ENCODE measurements at regions not wholly inside any gene's neighbourhood (a gene's known extent, or its start where the extent isn't known, plus 50 kb on each side); places are given as distances from the start of the nearest gene placed in this dataset.
A peak's percentile ranks its signal among the peaks of the same experiment; 100 is the strongest.

GRCh38 chr11:109597336-109597735, 175.3 kb downstream of the C11orf87 start:
- Histone ChIP-seq H3K27me3 (ENCODE audit: low read depth) (no peaks in the 10 kb centered on the region), H3K4me3 (no peak overlapping the region), H3K4me1 (no peaks in the 10 kb centered on the region), H3K9me3 (no peaks in the 10 kb centered on the region), H3K36me3 (replicated peaks) (no peaks in the 10 kb centered on the region)
- no peak for DNase-seq (ENCODE audit: low spot score in 2 of 2)
- in situ Hi-C loops (cut with MboI; ENCODE audit: low sequenced_read_pairs) = no loop called here

- Histone ChIP-seq H3K36me3 (replicated peaks) (no peaks in the 10 kb centered on the region), H3K27me3 (ENCODE audit: low read depth) (no peaks in the 10 kb centered on the region), H3K9me3 (no peaks in the 10 kb centered on the region), H3K4me3 (no peak overlapping the region), H3K4me1 (no peaks in the 10 kb centered on the region)
- in situ Hi-C loops (cut with MboI; ENCODE audit: low sequenced_read_pairs) = no loop called here
- no peak for DNase-seq (ENCODE audit: low spot score in 2 of 2)
These were observed 182.8 kb downstream of the C11orf87 start for GRCh38 chr11:109604481-109605400.

GRCh38 chr11:109606256-109606655, 184.3 kb downstream of the C11orf87 start:
- Histone ChIP-seq H3K27me3 (ENCODE audit: low read depth) (no peaks in the 10 kb centered on the region), H3K4me3 (no peak overlapping the region), H3K36me3 (replicated peaks) (no peaks in the 10 kb centered on the region), H3K9me3 (no peaks in the 10 kb centered on the region), H3K4me1 (no peaks in the 10 kb centered on the region)
- in situ Hi-C loops (cut with MboI; ENCODE audit: low sequenced_read_pairs) = no loop called here
- no peak for DNase-seq (ENCODE audit: low spot score in 2 of 2)

GRCh38 chr11:109609454-109610185, 187.6 kb downstream of the C11orf87 start:
- Histone ChIP-seq H3K9me3 (no peaks in the 10 kb centered on the region), H3K4me1 (no peaks in the 10 kb centered on the region), H3K36me3 (replicated peaks) (no peaks in the 10 kb centered on the region), H3K4me3 (no peak overlapping the region), H3K27me3 (ENCODE audit: low read depth) (no peaks in the 10 kb centered on the region)
- DNase-seq (ENCODE audit: low spot score in 2 of 2) = no peak
- in situ Hi-C loops (cut with MboI; ENCODE audit: low sequenced_read_pairs) = no loop called here

GRCh38 chr11:109612496-109612895, 190.5 kb downstream of the C11orf87 start:
- H3K36me3 ChIP-seq (replicated peaks) = no peaks in the 10 kb centered on the region
- in situ Hi-C loops (cut with MboI; ENCODE audit: low sequenced_read_pairs) = no loop called here
- no peak for DNase-seq (ENCODE audit: low spot score in 2 of 2)
- no peaks in the 10 kb centered on the region for H3K27me3 ChIP-seq (ENCODE audit: low read depth)
- H3K4me1 ChIP-seq = no peaks in the 10 kb centered on the region
- no peaks in the 10 kb centered on the region for H3K9me3 ChIP-seq
- no peak overlapping the region for H3K4me3 ChIP-seq

GRCh38 chr11:109619498-109619897, 197.5 kb downstream of the C11orf87 start:
- no peaks in the 10 kb centered on the region for H3K36me3 ChIP-seq (replicated peaks)
- DNase-seq (ENCODE audit: low spot score in 2 of 2) = no peak
- H3K27me3 ChIP-seq (ENCODE audit: low read depth) = no peaks in the 10 kb centered on the region; the same call in 1 of the 2 replicates
- in situ Hi-C loops (cut with MboI; ENCODE audit: low sequenced_read_pairs) = no loop called here
- H3K4me3 ChIP-seq = no peak overlapping the region
- no peaks in the 10 kb centered on the region for H3K9me3 ChIP-seq
- no peaks in the 10 kb centered on the region for H3K4me1 ChIP-seq

- Histone ChIP-seq H3K4me3 (no peak overlapping the region), H3K9me3 (no peaks in the 10 kb centered on the region), H3K27me3 (ENCODE audit: low read depth) (no peaks in the 10 kb centered on the region), H3K4me1 (no peaks in the 10 kb centered on the region), H3K36me3 (replicated peaks) (no peaks in the 10 kb centered on the region)
- in situ Hi-C loops (cut with MboI; ENCODE audit: low sequenced_read_pairs) = no loop called here
- no peak for DNase-seq (ENCODE audit: low spot score in 2 of 2)
These were observed 207.7 kb downstream of the C11orf87 start for GRCh38 chr11:109629734-109630133.

- peak in 1 of 2 experiments; percentile 33 for DNase-seq (ENCODE audit: low spot score in 2 of 2)
- Histone ChIP-seq H3K9me3 (no peaks in the 10 kb centered on the region), H3K27me3 (ENCODE audit: low read depth) (no peaks in the 10 kb centered on the region), H3K4me1 (no peaks in the 10 kb centered on the region), H3K36me3 (replicated peaks) (no peaks in the 10 kb centered on the region), H3K4me3 (no peak overlapping the region)
- in situ Hi-C loops (cut with MboI; ENCODE audit: low sequenced_read_pairs) = no loop called here
These were observed 219.6 kb downstream of the C11orf87 start for GRCh38 chr11:109641549-109641948.

- Histone ChIP-seq H3K27me3 (ENCODE audit: low read depth) (no peaks in the 10 kb centered on the region), H3K9me3 (no peaks in the 10 kb centered on the region)
- DNase-seq (ENCODE audit: low spot score in 2 of 2) = no peak
These were observed 222.2 kb downstream of the C11orf87 start for GRCh38 chr11:109644152-109644551.

GRCh38 chr11:109648804-109649203, 226.8 kb downstream of the C11orf87 start:
- no peaks in the 10 kb centered on the region for H3K27me3 ChIP-seq (ENCODE audit: low read depth)
- H3K4me1 ChIP-seq = no peaks in the 10 kb centered on the region
- no peak for DNase-seq (ENCODE audit: low spot score in 2 of 2)
- no peak overlapping the region for H3K4me3 ChIP-seq
- no peaks in the 10 kb centered on the region for H3K36me3 ChIP-seq (replicated peaks)
- no peaks in the 10 kb centered on the region for H3K9me3 ChIP-seq
- in situ Hi-C loops (cut with MboI; ENCODE audit: low sequenced_read_pairs) = no loop called here

More at GRCh38 chr11:109644152-109644551, 222.2 kb downstream of the C11orf87 start:
- H3K4me1 ChIP-seq = no peaks in the 10 kb centered on the region
- H3K4me3 ChIP-seq = no peak overlapping the region
- in situ Hi-C loops (cut with MboI; ENCODE audit: low sequenced_read_pairs) = no loop called here
- H3K36me3 ChIP-seq (replicated peaks) = no peaks in the 10 kb centered on the region

- no peaks in the 10 kb centered on the region for H3K27me3 ChIP-seq (ENCODE audit: low read depth)
- in situ Hi-C loops (cut with MboI; ENCODE audit: low sequenced_read_pairs) = no loop called here
- no peak overlapping the region for H3K4me3 ChIP-seq
- H3K9me3 ChIP-seq = no peaks in the 10 kb centered on the region
- H3K4me1 ChIP-seq = no peaks in the 10 kb centered on the region
- H3K36me3 ChIP-seq (replicated peaks) = no peaks in the 10 kb centered on the region
- DNase-seq (ENCODE audit: low spot score in 2 of 2) = no peak
These were observed 232.1 kb downstream of the C11orf87 start for GRCh38 chr11:109654091-109654490.

- H3K27me3 ChIP-seq (ENCODE audit: low read depth) = peaks cover 8% of the 10 kb centered on the region; the same call in 1 of the 2 replicates
- no peak overlapping the region for H3K4me3 ChIP-seq
These were observed 236.2 kb downstream of the C11orf87 start for GRCh38 chr11:109658190-109658589.

GRCh38 chr11:109667719-109668118, 245.7 kb downstream of the C11orf87 start:
- H3K36me3 ChIP-seq (replicated peaks) = no peaks in the 10 kb centered on the region
- H3K9me3 ChIP-seq = no peaks in the 10 kb centered on the region
- DNase-seq (ENCODE audit: low spot score in 2 of 2) = no peak
- no peak overlapping the region for H3K4me3 ChIP-seq
- in situ Hi-C loops (cut with MboI; ENCODE audit: low sequenced_read_pairs) = no loop called here
- no peaks in the 10 kb centered on the region; the same call in 1 of the 2 replicates for H3K27me3 ChIP-seq (ENCODE audit: low read depth)
- H3K4me1 ChIP-seq = no peaks in the 10 kb centered on the region

More at GRCh38 chr11:109658190-109658589, 236.2 kb downstream of the C11orf87 start:
- no peaks in the 10 kb centered on the region for H3K4me1 ChIP-seq
- no peak for DNase-seq (ENCODE audit: low spot score in 2 of 2)
- no peaks in the 10 kb centered on the region for H3K9me3 ChIP-seq
- H3K36me3 ChIP-seq (replicated peaks) = no peaks in the 10 kb centered on the region
- in situ Hi-C loops (cut with MboI; ENCODE audit: low sequenced_read_pairs) = no loop called here

Data from HAP-1 (cell line).